ENCODE measurements at regions not wholly inside any gene's neighbourhood (a gene's known extent, or its start where the extent isn't known, plus 50 kb on each side); places are given as distances from the start of the nearest gene placed in this dataset.

GRCh38 chr21:16777041-16777720 is 735.7 kb upstream of the CXADR start:
- no peak for DNase-seq

GRCh38 chr21:16788584-16788983 is 724.3 kb upstream of the CXADR start:
- no peak for DNase-seq

GRCh38 chr21:16789636-16790035 is 723.2 kb upstream of the CXADR start:
- no peak for DNase-seq

GRCh38 chr21:16792101-16792500 is 720.7 kb upstream of the CXADR start:
- DNase-seq, result no peak

GRCh38 chr21:16794950-16795349 is 717.9 kb upstream of the CXADR start:
- DNase-seq, result no peak

- DNase-seq, result no peak
These were observed 716.1 kb upstream of the CXADR start for GRCh38 chr21:16796776-16797175.

- no peak for DNase-seq
These were observed 715.3 kb upstream of the CXADR start for GRCh38 chr21:16797540-16797939.

GRCh38 chr21:16797966-16798365 is 714.9 kb upstream of the CXADR start:
- DNase-seq, result no peak

GRCh38 chr21:16800536-16801275 is 712.1 kb upstream of the CXADR start:
- DNase-seq, result no peak

GRCh38 chr21:16811011-16811410 is 701.8 kb upstream of the CXADR start:
- no peak for DNase-seq

- DNase-seq, result no peak
These were observed 700.9 kb upstream of the CXADR start for GRCh38 chr21:16811970-16812369.

GRCh38 chr21:16815243-16815642 is 697.6 kb upstream of the CXADR start:
- no peak for DNase-seq

GRCh38 chr21:16821588-16821987 is 691.3 kb upstream of the CXADR start:
- no peak for DNase-seq

- no peak for DNase-seq
These were observed 683.3 kb upstream of the CXADR start for GRCh38 chr21:16829532-16829931.

GRCh38 chr21:16832791-16833190 is 680.1 kb upstream of the CXADR start:
- DNase-seq, result no peak

GRCh38 chr21:16834791-16835190 is 678.1 kb upstream of the CXADR start:
- DNase-seq, result no peak

GRCh38 chr21:16837321-16837720 is 675.5 kb upstream of the CXADR start:
- DNase-seq, result no peak

- no peak for DNase-seq
These were observed 675.1 kb upstream of the CXADR start for GRCh38 chr21:16837721-16838120.

GRCh38 chr21:16838331-16838730 is 674.5 kb upstream of the CXADR start:
- no peak for DNase-seq

- DNase-seq, result no peak
These were observed 672.3 kb upstream of the CXADR start for GRCh38 chr21:16840538-16840937.

GRCh38 chr21:16841975-16842695 is 670.7 kb upstream of the CXADR start:
- DNase-seq, result no peak

- DNase-seq, result no peak
These were observed 670.2 kb upstream of the CXADR start for GRCh38 chr21:16842696-16843035.

- no peak for DNase-seq
These were observed 665.6 kb upstream of the CXADR start for GRCh38 chr21:16847211-16847610.

GRCh38 chr21:16851054-16851453 is 661.8 kb upstream of the CXADR start:
- no peak for DNase-seq

Data from T-helper 9 cell (primary cell).